Neuronal stem cell (in vitro differentiated cells): ENCODE measurements at regions not wholly inside any gene's neighbourhood (a gene's known extent, or its start where the extent isn't known, plus 50 kb on each side); places are given as distances from the start of the nearest gene placed in this dataset.

Source experiments
- DNase-seq: peaks from one replicate; pipeline ENCODE4 v3.0.0-alpha.2; 2013; ENCODE audit warnings: low spot score
- H2AFZ ChIP-seq: one replicate; pipeline ENCODE4 v1.6.1; 2013; ENCODE audit warnings: mild to moderate bottlenecking, low read length, inconsistent platforms
- H2AK5ac ChIP-seq: 2 replicates; pipeline ENCODE4 v1.6.1; 2013; ENCODE audit warnings: low read depth, mild to moderate bottlenecking, inconsistent platforms, low read length, moderate library complexity, mixed read lengths
- H2BK120ac ChIP-seq: 2 replicates; pipeline ENCODE4 v1.6.1; 2013; ENCODE audit warnings: low read depth, mild to moderate bottlenecking, inconsistent platforms, low read length, moderate library complexity, mixed read lengths
- H2BK12ac ChIP-seq: one replicate; pipeline ENCODE4 v1.6.1; 2013; ENCODE audit warnings: low read length, inconsistent platforms
- H2BK15ac ChIP-seq: 2 replicates; pipeline ENCODE4 v1.6.1; 2013; ENCODE audit warnings: mild to moderate bottlenecking, low read length, inconsistent platforms, mixed read lengths
- H2BK5ac ChIP-seq: one replicate; pipeline ENCODE4 v1.6.1; 2013; ENCODE audit warnings: inconsistent platforms, mild to moderate bottlenecking, low read length, moderate library complexity
- H3K14ac ChIP-seq: one replicate; pipeline ENCODE4 v1.6.1; 2013; ENCODE audit warnings: low read length, inconsistent platforms
- H3K18ac ChIP-seq: 2 replicates; pipeline ENCODE4 v1.6.1; 2013; ENCODE audit warnings: low read length, inconsistent platforms
- H3K23ac ChIP-seq: 2 replicates; pipeline ENCODE4 v1.6.1; 2013; ENCODE audit warnings: low read depth, mild to moderate bottlenecking, mixed read lengths, low read length, inconsistent platforms; ENCODE audit not compliant: poor library complexity
- H3K27ac ChIP-seq: replicated peaks from 3 replicates; pipeline ENCODE4 v1.5.1; 2013; ENCODE audit warnings: low read length, inconsistent platforms
- H3K27me3 ChIP-seq, 3 experiments: 2 replicates each; pipeline ENCODE4 v1.6.1; 2013; ENCODE audit warnings: low read length in 3 of 3, mild to moderate bottlenecking in 2 of 3, inconsistent platforms in 1 of 3, low read depth in 1 of 3, mixed read lengths in 1 of 3, moderate library complexity in 1 of 3; ENCODE audit not compliant: control insufficient read depth in 3 of 3, insufficient read depth in 3 of 3
- H3K36me3 ChIP-seq, 2 donors: replicated peaks in 1 of 2; 2 replicates each; pipeline ENCODE4 v1.6.1; 2013; ENCODE audit warnings: low read length in 2 of 2; ENCODE audit not compliant: control insufficient read depth in 2 of 2, insufficient read depth in 2 of 2
- H3K4ac ChIP-seq: 2 replicates; pipeline ENCODE4 v1.6.1; 2013; ENCODE audit warnings: inconsistent platforms, mild to moderate bottlenecking, low read length, moderate library complexity
- H3K4me1 ChIP-seq, 2 donors: 1 replicate in 1 of 2; 2 replicates in 1 of 2; pipeline ENCODE4 v1.6.1; 2013; ENCODE audit warnings: low read length in 2 of 2, low read depth in 1 of 2; ENCODE audit not compliant: control insufficient read depth in 2 of 2, insufficient read depth in 1 of 2
- H3K4me2 ChIP-seq: one replicate; pipeline ENCODE4 v1.6.1; 2013; ENCODE audit warnings: mild to moderate bottlenecking, low read length, inconsistent platforms; ENCODE audit not compliant: insufficient read depth, poor library complexity, severe bottlenecking
- H3K4me3 ChIP-seq, 2 donors: 2 replicates each; pipeline ENCODE4 v1.5.1; 2013; ENCODE audit warnings: low read length in 2 of 2, mild to moderate bottlenecking in 2 of 2, inconsistent platforms in 1 of 2, moderate library complexity in 1 of 2
- H3K79me1 ChIP-seq: one replicate; pipeline ENCODE4 v1.6.1; 2013; ENCODE audit warnings: low read depth, mild to moderate bottlenecking, inconsistent platforms, low read length, moderate library complexity
- H3K9ac ChIP-seq: one replicate; pipeline ENCODE4 v1.6.1; 2013; ENCODE audit warnings: mild to moderate bottlenecking, low read depth, low read length, inconsistent platforms; ENCODE audit not compliant: poor library complexity
- H3K9me3 ChIP-seq, 2 donors: replicated peaks in 1 of 2; 2 replicates each; pipeline versions ENCODE3 to v1.6.1; 2013; ENCODE audit warnings: low read length in 2 of 2, mild to moderate bottlenecking in 2 of 2, inconsistent platforms in 1 of 2, low read depth in 1 of 2, mixed read lengths in 1 of 2, moderate library complexity in 1 of 2; ENCODE audit not compliant: control insufficient read depth in 2 of 2, insufficient read depth in 1 of 2
- H4K8ac ChIP-seq: one replicate; pipeline ENCODE4 v1.6.1; 2013; ENCODE audit warnings: low read depth, mild to moderate bottlenecking, inconsistent platforms, low read length, moderate library complexity
- H4K91ac ChIP-seq: one replicate; pipeline ENCODE4 v1.6.1; 2013; ENCODE audit warnings: low read length, low read depth, mild to moderate bottlenecking, inconsistent platforms; ENCODE audit not compliant: poor library complexity
- WGBS, 2 donors: extraction: QIAGEN DNeasy Blood & Tissue Kit; methylation state at CpG; one replicate each; pipeline ENCODE4 v1.1.7; 2013; ENCODE audit warnings: missing lambda C conversion rate in 2 of 2, mixed read lengths in 1 of 2; ENCODE audit not compliant: insufficient read length in 2 of 2, insufficient replicate concordance in 1 of 2; ENCODE audit errors: extremely low coverage in 2 of 2; 5-methylcytosine and 5-hydroxymethylcytosine counted together

DNA sequence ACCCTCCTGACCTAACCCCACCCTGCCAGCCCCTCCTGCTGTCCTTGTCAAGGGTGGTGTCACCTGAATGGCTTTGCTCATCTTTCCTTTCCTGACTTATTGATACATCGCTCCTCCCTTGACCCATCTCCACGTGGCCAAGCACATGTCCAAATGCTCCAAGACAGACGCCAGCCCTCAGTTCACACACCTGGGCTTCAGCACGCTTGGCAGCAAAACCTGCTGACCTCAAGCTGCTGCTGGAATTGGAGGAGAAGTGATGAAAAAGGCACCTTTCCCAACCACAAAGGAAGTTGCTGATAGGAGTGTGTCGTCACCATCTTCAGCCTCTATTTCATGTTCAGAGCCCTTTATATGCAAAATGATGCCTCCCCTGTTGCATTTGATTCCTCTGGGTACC, 141.3 kb downstream of the TLE3 start:
- Histone ChIP-seq H2BK12ac (no peak overlapping the region), H3K4ac (no peak overlapping the region), H3K4me3 (no peak overlapping the region), H3K4me1 (peaks cover 0 to 11% of the 10 kb centered on the region in 2 donors), H3K23ac (no peak overlapping the region), H2BK15ac (no peak overlapping the region), H3K36me3 (no peaks in the 10 kb centered on the region), H3K27ac (no peak overlapping the region), H3K9ac (no peak overlapping the region), H3K27me3 (peaks cover 0 to 5% (median 0%) of the 10 kb centered on the region in 3 experiments), H2AK5ac (no peak overlapping the region), H2AFZ (no peak overlapping the region), H3K4me2 (no peak overlapping the region), H3K18ac (no peak overlapping the region), H3K9me3 (no peaks in the 10 kb centered on the region), H2BK120ac (no peak overlapping the region), H3K14ac (no peak overlapping the region), H4K8ac (no peak overlapping the region), H4K91ac (no peak overlapping the region), H2BK5ac (no peak overlapping the region), H3K79me1 (no peaks in the 10 kb centered on the region)
- no peak for DNase-seq
- WGBS, 2 donors, result no CpG with 5 or more reads among the region's 5 CpGs

DNA sequence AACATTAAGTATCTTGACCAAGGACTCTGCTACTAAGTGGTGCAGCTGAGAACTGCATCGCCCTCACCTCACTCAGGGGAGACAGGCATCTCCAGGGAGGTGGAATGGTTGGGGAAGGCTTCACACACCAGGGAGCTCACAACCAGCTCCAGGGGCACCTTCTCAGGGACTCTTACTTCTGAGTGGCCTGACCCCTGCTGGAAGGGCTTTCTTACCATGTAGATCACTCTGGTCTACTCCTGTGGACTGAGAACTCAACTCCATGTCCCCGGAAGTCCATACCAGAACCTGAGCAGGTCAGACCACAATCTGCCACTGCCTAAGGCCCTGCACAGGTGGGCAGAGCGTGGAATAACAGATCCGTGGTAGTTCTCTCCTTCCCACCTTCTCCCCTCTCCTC, 140.5 kb downstream of the TLE3 start:
- peaks cover 0 to 11% of the 10 kb centered on the region in 2 donors for H3K4me1 ChIP-seq
- H3K4me3 ChIP-seq, result no peak overlapping the region
- no peaks in the 10 kb centered on the region for H3K36me3 ChIP-seq
- no peak overlapping the region for H3K18ac ChIP-seq
- H3K9me3 ChIP-seq, result no peaks in the 10 kb centered on the region
- H3K79me1 ChIP-seq, result no peaks in the 10 kb centered on the region
- peaks cover 0 to 5% (median 0%) of the 10 kb centered on the region in 3 experiments for H3K27me3 ChIP-seq
- no peak overlapping the region for H3K23ac ChIP-seq
- H3K27ac ChIP-seq, result no peak overlapping the region
- no peak overlapping the region for H4K91ac ChIP-seq
- H2BK5ac ChIP-seq, result no peak overlapping the region
- no peak overlapping the region for H3K14ac ChIP-seq
- no peak overlapping the region for H2AK5ac ChIP-seq
- no peak overlapping the region for H3K9ac ChIP-seq
- no peak overlapping the region for H2BK12ac ChIP-seq
- no CpG with 5 or more reads among the region's 4 CpGs for WGBS, 2 donors
- no peak overlapping the region for H2BK120ac ChIP-seq
- no peak overlapping the region for H2AFZ ChIP-seq
- H3K4ac ChIP-seq, result no peak overlapping the region
- no peak overlapping the region for H3K4me2 ChIP-seq
- no peak overlapping the region for H2BK15ac ChIP-seq
- no peak for DNase-seq
- H4K8ac ChIP-seq, result no peak overlapping the region

- H2BK15ac ChIP-seq, result no peak overlapping the region
- no peaks in the 10 kb centered on the region for H3K36me3 ChIP-seq
- H3K4me1 ChIP-seq, result peaks cover 0 to 11% of the 10 kb centered on the region in 2 donors
- no peak overlapping the region for H3K4me3 ChIP-seq
- no peak overlapping the region for H3K4me2 ChIP-seq
- H4K91ac ChIP-seq, result no peak overlapping the region
- H3K14ac ChIP-seq, result no peak overlapping the region
- H3K18ac ChIP-seq, result no peak overlapping the region
- no peaks in the 10 kb centered on the region for H3K79me1 ChIP-seq
- H3K4ac ChIP-seq, result no peak overlapping the region
- no peak overlapping the region for H2BK12ac ChIP-seq
- H2AK5ac ChIP-seq, result no peak overlapping the region
- no peak overlapping the region for H2AFZ ChIP-seq
- H2BK120ac ChIP-seq, result no peak overlapping the region
- DNase-seq, result no peak
- H3K9me3 ChIP-seq, result no peaks in the 10 kb centered on the region
- H3K27ac ChIP-seq, result no peak overlapping the region
- H4K8ac ChIP-seq, result no peak overlapping the region
- H3K23ac ChIP-seq, result no peak overlapping the region
- H2BK5ac ChIP-seq, result no peak overlapping the region
- H3K9ac ChIP-seq, result no peak overlapping the region
- peaks cover 0 to 5% (median 0%) of the 10 kb centered on the region in 3 experiments for H3K27me3 ChIP-seq
- no CpG with 5 or more reads among the region's 3 CpGs for WGBS, 2 donors
Observed at GRCh38 chr15:69958496-69959084, 139.1 kb downstream of the TLE3 start.

- no peak overlapping the region for H2BK5ac ChIP-seq
- no peak for DNase-seq
- no peak overlapping the region for H3K4me2 ChIP-seq
- H3K27me3 ChIP-seq, result no peaks in the 10 kb centered on the region
- no peak overlapping the region for H3K4me3 ChIP-seq
- H4K8ac ChIP-seq, result no peak overlapping the region
- no peaks in the 10 kb centered on the region for H3K36me3 ChIP-seq
- no peak overlapping the region for H2BK120ac ChIP-seq
- H3K9ac ChIP-seq, result no peak overlapping the region
- H3K9me3 ChIP-seq, result no peaks in the 10 kb centered on the region
- H3K18ac ChIP-seq, result no peak overlapping the region
- H3K23ac ChIP-seq, result no peak overlapping the region
- H2BK15ac ChIP-seq, result no peak overlapping the region
- H2BK12ac ChIP-seq, result no peak overlapping the region
- H2AK5ac ChIP-seq, result no peak overlapping the region
- no peaks in the 10 kb centered on the region for H3K79me1 ChIP-seq
- no CpG with 5 or more reads among the region's 1 CpG for WGBS, 2 donors
- no peaks in the 10 kb centered on the region for H3K4me1 ChIP-seq
- no peak overlapping the region for H2AFZ ChIP-seq
- no peak overlapping the region for H4K91ac ChIP-seq
- no peak overlapping the region for H3K27ac ChIP-seq
- no peak overlapping the region for H3K4ac ChIP-seq
- no peak overlapping the region for H3K14ac ChIP-seq
Observed at GRCh38 chr15:69962561-69962960, 135.2 kb downstream of the TLE3 start.
